NCI-H82 (cell line): ENCODE measurements at regions not wholly inside any gene's neighbourhood (a gene's known extent, or its start where the extent isn't known, plus 50 kb on each side); places are given as distances from the start of the nearest gene placed in this dataset.
"Not testable (repeated sequence)": the region's sequence is repeated elsewhere in the genome, so short reads cannot be mapped to it uniquely, and the experiment has no call there.

Experiments
- DNase-seq: peaks from one replicate; lab custom pipeline; 2025; lab: John Stamatoyannopoulos, UW

DNA sequence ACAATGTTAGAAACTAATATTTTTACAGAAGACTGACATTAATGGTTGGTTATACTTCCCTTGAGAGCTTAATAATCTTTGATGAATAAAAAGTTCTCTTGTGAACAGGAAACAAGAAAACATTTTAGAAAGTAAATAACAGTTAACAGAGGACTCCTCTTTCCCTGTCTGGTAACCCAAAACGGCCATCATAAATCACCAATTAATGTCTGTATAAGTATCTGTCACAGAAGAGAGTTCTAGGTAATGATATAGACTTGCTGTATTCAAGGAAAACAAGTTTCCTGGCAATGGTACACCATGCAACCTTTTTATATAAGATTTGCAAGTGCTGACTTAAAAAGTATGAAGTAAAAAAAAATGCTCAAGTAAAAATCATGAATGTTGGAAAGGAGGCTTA, 426.7 kb downstream of the SOX2 start:
- DNase-seq, result no peak

DNA sequence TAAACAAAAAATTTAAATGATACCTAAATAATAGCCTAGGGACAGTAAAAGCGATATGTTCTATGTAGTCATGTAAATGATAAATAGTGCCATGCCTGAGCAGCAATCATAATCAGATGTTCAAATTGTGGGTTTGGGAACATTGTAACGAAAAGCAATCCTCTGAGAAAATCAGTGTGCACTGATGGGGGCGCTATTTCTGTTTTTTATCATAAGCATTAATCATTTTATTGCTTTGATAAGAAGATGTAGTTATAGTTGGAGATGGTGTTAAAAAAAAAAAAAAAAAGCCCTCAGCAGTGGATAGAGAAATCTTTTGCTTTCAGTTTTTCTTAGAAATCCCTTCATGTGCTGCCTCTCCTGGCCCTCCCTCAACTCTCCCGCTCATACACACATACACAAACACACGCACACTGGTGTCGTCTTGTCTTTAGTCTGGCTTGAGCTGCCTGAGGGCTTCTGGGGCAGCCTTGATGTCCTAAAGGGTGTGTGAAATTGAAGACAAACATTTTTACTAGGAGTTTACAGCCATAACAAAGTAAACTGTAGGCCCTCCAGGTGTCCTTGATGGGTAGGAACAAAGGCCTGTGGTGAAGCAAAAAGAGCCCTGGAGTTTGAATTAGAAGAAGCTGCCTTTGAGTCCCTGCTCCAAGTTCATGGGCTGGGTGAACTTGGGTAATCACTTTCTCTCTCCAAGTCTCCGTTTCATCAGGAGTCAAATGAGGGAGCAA, 428.1 kb downstream of the SOX2 start:
- DNase-seq, result no peak

- DNase-seq, result no peak
These were observed 431.2 kb downstream of the SOX2 start for GRCh38 chr3:182142928-182143327.

DNA sequence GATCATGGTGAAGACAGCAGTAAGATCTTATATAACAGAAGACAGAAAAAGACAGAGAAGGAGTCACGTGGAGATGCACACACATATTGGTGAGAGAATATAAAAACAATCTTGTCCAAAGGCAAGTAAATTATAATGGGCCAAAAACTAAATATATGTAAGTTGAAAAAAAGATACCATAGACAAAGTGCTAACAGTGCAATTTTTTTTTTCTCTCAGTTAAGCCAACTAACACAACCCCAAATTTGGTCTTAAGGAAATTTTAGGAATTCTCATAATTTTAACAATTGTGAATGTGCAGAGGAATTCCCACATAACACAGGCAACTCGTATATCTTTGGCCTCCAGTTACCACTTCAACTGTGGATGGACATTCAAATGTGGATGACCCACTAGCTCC, 432.2 kb downstream of the SOX2 start:
- no peak for DNase-seq

DNA sequence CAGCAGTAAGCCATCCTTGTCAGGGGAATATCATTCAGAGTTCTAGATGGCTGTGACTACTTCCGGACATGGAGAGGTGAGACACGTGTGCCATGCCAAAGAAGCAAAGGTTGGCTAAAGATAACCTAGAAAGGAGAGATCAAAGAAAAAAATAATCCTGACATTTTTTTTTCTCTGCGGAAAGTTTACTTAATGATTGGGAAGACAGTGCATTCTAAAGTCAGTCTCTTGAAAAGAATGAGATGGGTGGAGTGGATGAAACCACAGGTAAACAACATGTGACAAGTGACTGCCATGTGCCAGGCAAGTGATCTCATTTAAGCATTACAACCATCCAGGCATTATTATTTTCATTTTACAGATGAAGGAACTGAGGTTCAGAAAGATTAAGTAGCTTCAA, 436.6 kb downstream of the SOX2 start:
- no peak for DNase-seq

- DNase-seq, result no peak
These were observed 437.9 kb downstream of the SOX2 start for GRCh38 chr3:182149594-182149993.

DNA sequence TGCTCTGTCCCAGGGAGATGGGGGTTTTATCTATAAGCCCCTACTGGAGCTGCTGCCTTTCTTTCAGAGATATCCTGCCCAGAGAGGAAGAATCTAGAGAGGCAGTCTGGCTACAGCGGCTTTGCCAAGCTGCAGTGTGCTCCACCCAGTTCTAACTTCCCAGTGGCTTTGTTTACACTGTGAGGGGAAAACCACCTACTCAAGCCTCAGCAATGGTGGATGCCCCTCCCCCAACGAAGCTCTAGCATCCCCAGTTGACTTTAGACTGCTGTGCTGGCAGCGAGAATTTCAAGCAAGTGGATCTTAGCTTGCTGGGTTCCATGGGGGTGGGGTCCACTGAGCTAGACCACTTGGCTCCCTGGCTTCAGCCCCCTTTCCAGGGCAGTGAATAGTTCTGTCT, 444.6 kb downstream of the SOX2 start:
- not testable (repeated sequence) for DNase-seq

DNA sequence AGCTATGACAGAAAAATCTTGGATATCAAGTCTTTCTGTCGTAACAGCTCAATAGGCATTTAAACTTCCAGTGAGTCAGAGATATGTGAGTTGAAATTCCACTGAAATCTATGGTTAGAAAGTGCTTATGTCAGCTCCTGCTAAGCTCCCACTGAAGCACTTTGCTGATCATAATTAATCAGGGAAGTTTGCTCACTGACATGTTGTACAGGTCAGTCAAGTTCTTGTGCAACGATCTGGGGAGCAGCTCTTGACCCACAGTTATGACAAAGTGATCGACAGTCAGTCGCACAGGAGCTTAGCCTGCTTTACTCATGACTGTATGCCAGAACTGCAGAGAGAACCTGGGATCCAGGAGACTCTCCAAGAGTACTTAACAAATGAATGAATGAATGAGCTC, 453.5 kb downstream of the SOX2 start:
- no peak for DNase-seq

- DNase-seq, result no peak
These were observed 460.8 kb downstream of the SOX2 start for GRCh38 chr3:182172534-182172933.

- no peak for DNase-seq
These were observed 466.9 kb downstream of the SOX2 start for GRCh38 chr3:182178488-182179200.

- DNase-seq, result no peak
These were observed 467.9 kb downstream of the SOX2 start for GRCh38 chr3:182179631-182180030.

DNA sequence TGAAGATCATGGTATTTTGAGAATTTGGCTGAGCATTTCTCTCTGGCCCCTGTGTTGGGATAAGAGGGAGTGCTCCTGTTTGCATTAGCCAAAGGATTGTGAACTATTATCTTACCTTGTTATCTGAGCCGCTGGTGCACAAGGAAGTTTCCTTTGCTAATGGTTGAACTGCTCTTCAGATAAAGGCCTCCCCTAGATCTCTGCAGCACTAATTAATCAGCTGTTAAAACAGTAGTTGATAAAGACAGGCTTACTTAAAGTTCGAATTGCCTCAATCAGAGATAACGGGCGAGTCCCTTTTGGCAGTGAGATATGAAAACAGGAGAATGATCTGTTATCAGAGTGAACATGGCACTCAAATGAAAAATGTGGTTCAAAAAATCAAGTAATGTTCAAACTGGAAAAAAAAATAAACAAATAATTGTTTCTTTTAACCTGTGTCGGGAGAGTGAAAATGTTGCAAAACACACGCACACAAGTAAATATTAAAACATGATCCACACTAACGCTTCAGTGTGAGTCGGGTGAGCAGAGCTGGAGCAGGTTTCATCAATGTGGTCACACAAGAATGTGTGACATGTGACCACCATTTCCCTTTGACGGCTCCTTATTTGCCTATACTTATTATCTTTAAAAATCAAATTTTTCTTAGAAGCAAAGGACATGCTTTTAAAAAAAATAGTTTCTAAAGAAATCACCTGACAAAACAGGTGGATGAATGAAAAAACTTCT, 469.1 kb downstream of the SOX2 start:
- no peak for DNase-seq

DNA sequence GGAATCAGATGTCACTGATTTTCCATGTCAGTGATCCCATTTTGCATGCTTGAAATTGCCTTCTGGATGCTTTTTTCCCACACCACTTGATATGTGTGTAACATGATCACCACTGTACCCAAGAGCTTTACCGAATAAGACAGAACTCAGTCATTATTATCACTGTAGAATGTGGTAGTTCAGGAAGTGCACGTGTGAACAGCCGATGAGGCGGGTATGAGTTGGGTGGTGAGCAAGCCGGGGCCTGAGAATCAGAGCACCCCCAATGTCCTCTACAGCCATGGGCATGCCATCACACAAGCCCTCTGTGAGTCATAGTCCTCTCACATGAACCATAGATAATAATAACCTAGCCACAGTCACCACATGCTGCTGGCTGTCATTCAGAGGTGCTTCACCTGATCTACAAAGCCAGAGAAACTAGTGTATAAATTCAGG, 470.8 kb downstream of the SOX2 start:
- DNase-seq, result no peak

- DNase-seq, result no peak
These were observed 472.1 kb downstream of the SOX2 start for GRCh38 chr3:182183716-182184430.

- no peak for DNase-seq
These were observed 473.6 kb downstream of the SOX2 start for GRCh38 chr3:182185313-182185712.

DNA sequence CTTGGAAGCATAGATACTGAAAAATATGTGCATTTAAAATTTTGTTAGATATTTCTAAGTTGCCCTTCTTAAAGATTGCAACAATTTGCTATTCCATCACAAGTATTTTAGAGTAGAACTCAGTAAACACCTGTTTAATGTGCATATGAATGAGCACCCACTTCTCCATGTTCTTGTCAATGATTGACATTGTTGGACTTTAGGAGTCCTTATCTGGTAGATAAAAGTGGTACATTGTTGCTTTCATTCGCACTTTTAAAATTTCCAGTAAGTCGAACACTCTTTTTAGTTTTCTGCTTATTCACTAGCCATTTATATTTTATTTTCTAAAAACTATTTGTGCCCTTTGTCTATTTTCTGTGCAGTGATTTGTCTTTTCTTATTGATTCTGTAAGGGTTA, 478.3 kb downstream of the SOX2 start:
- DNase-seq, result no peak

DNA sequence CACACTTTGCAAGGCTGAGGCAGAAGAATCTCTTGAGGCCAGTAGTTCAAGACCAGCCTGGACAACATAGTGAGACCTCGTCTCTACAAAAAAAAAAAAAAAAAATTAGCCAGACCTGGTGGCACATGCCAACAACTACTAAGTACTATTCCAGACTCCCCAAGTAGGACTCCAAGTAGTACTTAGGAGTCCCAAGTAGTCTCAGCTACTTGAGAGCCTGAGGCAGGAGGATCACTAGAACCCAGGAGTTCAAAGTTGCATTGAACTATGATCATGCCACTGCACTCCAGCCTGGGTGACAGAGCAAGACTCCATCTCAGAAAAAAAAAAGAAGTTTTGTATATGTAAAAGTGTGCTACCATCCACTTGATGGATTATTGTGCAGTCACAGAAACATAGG, 486.6 kb downstream of the SOX2 start:
- DNase-seq, result no peak

GRCh38 chr3:182201456-182202168, 489.9 kb downstream of the SOX2 start:
- DNase-seq, result peak; percentile 32

DNA sequence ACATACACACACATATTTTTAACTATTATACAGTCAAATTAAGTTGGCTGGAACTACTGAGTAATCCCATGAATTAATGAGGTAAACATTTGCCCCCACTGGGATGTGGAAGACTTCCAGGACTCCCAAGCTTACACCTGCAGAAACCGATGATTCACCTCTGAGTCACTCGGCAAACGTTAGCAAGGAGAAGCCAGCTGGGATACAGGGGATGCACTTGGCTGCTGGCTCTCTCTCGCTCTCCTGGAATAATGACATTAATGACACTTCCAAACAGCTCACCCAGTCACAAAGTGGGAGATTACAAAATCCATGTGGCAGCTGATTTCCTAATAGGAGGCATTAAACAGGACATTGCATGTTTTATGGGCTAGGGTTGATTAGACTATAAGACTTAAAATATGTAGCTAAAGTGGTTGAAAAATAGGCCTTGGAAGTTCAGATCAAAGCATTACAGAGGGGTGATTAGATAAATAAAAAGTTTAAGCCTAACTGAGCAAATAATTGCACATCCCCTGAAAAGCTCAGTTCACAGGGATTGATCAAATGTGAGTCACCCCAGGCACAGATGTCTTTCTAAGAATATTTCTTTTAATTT, 500.9 kb downstream of the SOX2 start:
- DNase-seq, result peak; percentile 45

DNA sequence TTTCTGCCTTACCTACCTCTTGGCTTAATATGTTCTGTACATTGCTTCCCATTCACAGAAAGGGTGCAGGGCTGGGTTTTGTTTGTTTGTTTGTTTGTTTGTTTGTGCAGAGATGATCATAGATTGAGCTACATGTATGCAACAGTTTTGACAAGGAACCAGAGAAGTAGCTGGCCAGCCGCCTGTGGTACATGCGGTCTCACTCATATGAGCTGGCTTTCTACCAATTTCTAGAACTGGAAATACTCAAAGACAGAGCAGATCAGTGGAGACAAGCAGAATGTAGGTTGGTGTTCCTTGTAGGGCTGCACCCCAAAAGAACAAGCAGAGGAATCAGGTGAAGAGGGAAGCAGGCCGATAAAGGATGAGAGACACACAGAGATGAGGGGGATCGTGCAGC, 502.7 kb downstream of the SOX2 start:
- no peak for DNase-seq

DNA sequence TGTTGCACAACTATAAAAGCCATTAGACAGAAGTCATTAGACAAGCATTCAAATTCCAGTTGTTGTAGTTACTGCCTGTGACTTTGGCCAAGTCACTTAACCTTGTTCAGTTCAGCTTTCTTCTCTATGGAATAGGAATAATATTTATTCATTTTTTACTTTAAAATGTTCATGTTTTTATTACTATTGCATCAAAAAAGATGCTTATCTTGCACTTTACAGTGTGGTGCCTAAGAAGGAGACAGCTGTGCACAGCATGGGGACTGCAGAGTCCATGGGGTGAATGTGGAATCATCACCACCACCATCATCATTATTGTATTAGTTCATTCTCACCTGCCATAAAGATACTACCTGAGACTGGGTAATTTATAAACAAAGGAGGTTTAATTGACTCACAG, 504.2 kb downstream of the SOX2 start:
- no peak for DNase-seq
